ENCODE measurements at regions not wholly inside any gene's neighbourhood (a gene's known extent, or its start where the extent isn't known, plus 50 kb on each side); places are given as distances from the start of the nearest gene placed in this dataset.

DNA sequence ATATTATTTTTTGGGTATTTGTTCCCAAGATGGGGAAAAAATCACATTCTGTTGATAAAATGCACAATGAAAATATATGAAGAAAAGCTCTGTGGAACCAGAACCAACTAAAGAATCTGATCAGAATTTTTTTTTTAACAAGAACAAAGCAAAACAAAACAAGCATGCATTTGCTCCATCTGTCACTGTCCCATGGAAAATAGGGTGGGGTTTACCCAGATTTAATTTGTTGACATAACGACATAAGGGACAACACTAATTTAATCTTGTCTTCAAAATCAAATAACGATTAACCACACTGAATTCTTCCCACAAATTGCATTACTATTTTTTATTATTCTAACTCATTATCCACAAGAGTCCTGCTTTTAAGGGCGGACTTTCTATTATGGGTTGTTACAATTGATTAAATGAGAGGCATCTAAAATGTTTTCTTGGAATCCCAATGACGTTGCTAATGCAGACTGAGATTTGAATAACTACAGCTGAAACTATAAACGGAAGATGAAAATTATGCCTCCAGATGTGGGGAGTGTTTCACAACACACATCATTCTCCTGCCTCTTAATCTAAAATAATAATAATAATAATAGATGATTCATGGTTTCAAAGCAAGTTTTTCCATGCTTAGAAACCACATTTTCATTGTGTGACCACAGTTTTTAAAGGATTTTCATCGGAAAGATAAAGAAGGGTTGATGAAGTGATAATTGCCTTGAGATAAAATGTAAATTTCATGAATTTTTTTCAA lies 307.0 kb upstream of the CPEB2 start:
- no peaks in the 10 kb centered on the region for H3K27me3 ChIP-seq (ENCODE audit: control insufficient read depth in 4 of 4, insufficient read depth in 4 of 4, low read length in 3 of 4)
- DNase-seq (ENCODE audit: low spot score): no peak
- no peak overlapping the region for H3K9ac ChIP-seq (ENCODE audit: low read depth in 1 of 2, low read length in 2 of 2)
- no peaks in the 10 kb centered on the region for H3K36me3 ChIP-seq (ENCODE audit: control insufficient read depth in 4 of 4, insufficient read depth in 3 of 4, low read depth in 1 of 4, low read length in 3 of 4)
- H3K4me1 ChIP-seq (ENCODE audit: control insufficient read depth in 4 of 4, insufficient read depth in 4 of 4, low read length in 3 of 4): no peaks in the 10 kb centered on the region
- 58% methylated on average over 6 of the region's 6 CpGs for WGBS
- H3K9me3 ChIP-seq (ENCODE audit: control insufficient read depth in 4 of 4, low read length in 3 of 4): no peaks in the 10 kb centered on the region
- no peak overlapping the region for H3K27ac ChIP-seq (ENCODE audit: low read depth in 1 of 2, low read length in 2 of 2)
- TF ChIP-seq NR2F2 (IDR thresholded peaks at IDR 0.05): no peak
- no peak for TF ChIP-seq RXRA (IDR thresholded peaks at IDR 0.05)
- no peak for TF ChIP-seq GABPA (IDR thresholded peaks at IDR 0.05 in 1 of 2, conservative IDR thresholded peaks at IDR 0.05 in 1 of 2)
- no peak for TF ChIP-seq FOXA1 (IDR thresholded peaks at IDR 0.05)
- TF ChIP-seq SP1 (IDR thresholded peaks at IDR 0.05): no peak
- TF ChIP-seq, protein P1, sequence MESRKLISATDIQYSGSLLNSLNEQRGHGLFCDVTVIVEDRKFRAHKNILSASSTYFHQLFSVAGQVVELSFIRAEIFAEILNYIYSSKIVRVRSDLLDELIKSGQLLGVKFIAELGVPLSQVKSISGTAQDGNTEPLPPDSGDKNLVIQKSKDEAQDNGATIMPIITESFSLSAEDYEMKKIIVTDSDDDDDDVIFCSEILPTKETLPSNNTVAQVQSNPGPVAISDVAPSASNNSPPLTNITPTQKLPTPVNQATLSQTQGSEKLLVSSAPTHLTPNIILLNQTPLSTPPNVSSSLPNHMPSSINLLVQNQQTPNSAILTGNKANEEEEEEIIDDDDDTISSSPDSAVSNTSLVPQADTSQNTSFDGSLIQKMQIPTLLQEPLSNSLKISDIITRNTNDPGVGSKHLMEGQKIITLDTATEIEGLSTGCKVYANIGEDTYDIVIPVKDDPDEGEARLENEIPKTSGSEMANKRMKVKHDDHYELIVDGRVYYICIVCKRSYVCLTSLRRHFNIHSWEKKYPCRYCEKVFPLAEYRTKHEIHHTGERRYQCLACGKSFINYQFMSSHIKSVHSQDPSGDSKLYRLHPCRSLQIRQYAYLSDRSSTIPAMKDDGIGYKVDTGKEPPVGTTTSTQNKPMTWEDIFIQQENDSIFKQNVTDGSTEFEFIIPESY (IDR thresholded peaks at IDR 0.05): no peak
- no peak for TF ChIP-seq HNF4G (IDR thresholded peaks at IDR 0.05)
- TF ChIP-seq, protein P2, sequence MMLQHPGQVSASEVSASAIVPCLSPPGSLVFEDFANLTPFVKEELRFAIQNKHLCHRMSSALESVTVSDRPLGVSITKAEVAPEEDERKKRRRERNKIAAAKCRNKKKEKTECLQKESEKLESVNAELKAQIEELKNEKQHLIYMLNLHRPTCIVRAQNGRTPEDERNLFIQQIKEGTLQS (IDR thresholded peaks at IDR 0.05): no peak
- TF ChIP-seq JUND (IDR thresholded peaks at IDR 0.05): no peak
- TF ChIP-seq TAF1 (conservative IDR thresholded peaks at IDR 0.05): no peak
- TF ChIP-seq, protein P3, sequence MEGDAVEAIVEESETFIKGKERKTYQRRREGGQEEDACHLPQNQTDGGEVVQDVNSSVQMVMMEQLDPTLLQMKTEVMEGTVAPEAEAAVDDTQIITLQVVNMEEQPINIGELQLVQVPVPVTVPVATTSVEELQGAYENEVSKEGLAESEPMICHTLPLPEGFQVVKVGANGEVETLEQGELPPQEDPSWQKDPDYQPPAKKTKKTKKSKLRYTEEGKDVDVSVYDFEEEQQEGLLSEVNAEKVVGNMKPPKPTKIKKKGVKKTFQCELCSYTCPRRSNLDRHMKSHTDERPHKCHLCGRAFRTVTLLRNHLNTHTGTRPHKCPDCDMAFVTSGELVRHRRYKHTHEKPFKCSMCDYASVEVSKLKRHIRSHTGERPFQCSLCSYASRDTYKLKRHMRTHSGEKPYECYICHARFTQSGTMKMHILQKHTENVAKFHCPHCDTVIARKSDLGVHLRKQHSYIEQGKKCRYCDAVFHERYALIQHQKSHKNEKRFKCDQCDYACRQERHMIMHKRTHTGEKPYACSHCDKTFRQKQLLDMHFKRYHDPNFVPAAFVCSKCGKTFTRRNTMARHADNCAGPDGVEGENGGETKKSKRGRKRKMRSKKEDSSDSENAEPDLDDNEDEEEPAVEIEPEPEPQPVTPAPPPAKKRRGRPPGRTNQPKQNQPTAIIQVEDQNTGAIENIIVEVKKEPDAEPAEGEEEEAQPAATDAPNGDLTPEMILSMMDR (IDR thresholded peaks at IDR 0.05; ENCODE audit: low read depth, low read length, missing input control): no peak
- TF ChIP-seq, protein P4, sequence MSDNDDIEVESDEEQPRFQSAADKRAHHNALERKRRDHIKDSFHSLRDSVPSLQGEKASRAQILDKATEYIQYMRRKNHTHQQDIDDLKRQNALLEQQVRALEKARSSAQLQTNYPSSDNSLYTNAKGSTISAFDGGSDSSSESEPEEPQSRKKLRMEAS (IDR thresholded peaks at IDR 0.05): no peak
- no peak for TF ChIP-seq EGR1 (IDR thresholded peaks at IDR 0.05; ENCODE audit: low read depth in 2 of 2)
- no peak for TF ChIP-seq FOXA2 (IDR thresholded peaks at IDR 0.05)
- no peak for TF ChIP-seq RAD21 (IDR thresholded peaks at IDR 0.05)
- H3K4me3 ChIP-seq (ENCODE audit: low read depth in 1 of 3, low read length in 3 of 3): no peak overlapping the region

DNA sequence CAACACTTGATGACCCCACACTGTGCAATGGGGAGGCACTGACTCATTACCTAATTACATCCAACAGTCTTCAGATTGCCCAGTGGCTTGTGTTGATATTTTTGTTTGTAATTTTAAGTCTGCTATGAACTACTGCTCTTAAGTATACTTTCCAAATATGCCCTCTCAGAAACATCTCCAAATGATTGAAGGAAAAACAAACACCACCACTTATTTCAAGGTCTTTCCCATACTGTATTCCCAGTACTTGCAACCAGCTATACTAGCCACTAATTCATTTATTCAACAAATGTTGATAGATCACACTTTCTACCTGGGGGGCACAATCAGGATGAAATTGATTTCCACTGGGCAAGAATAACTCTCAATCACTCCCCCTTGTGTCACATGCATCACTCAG lies 302.2 kb upstream of the CPEB2 start:
- Histone ChIP-seq H3K27me3 (ENCODE audit: control insufficient read depth in 4 of 4, insufficient read depth in 4 of 4, low read length in 3 of 4) (no peaks in the 10 kb centered on the region), H3K9me3 (ENCODE audit: control insufficient read depth in 4 of 4, low read length in 3 of 4) (no peaks in the 10 kb centered on the region), H3K36me3 (ENCODE audit: control insufficient read depth in 4 of 4, insufficient read depth in 3 of 4, low read depth in 1 of 4, low read length in 3 of 4) (no peaks in the 10 kb centered on the region), H3K4me3 (ENCODE audit: low read depth in 1 of 3, low read length in 3 of 3) (no peak overlapping the region), H3K27ac (ENCODE audit: low read depth in 1 of 2, low read length in 2 of 2) (no peak overlapping the region), H3K4me1 (ENCODE audit: control insufficient read depth in 4 of 4, insufficient read depth in 4 of 4, low read length in 3 of 4) (no peaks in the 10 kb centered on the region), H3K9ac (ENCODE audit: low read depth in 1 of 2, low read length in 2 of 2) (no peak overlapping the region)
- TF ChIP-seq, protein P4 (IDR thresholded peaks at IDR 0.05): no peak
- TF ChIP-seq, protein P2 (IDR thresholded peaks at IDR 0.05): no peak
- no peak for TF ChIP-seq NR2F2 (IDR thresholded peaks at IDR 0.05)
- DNase-seq (ENCODE audit: low spot score): no peak

Measured in liver (tissue), 8 donors.